RWPE2 (cell line): ENCODE measurements at regions not wholly inside any gene's neighbourhood (a gene's known extent, or its start where the extent isn't known, plus 50 kb on each side); places are given as distances from the start of the nearest gene placed in this dataset.

ENCODE experiments used
- ATAC-seq: fragments of 200-7000 bp; cut with Tn5 transposase; 3 replicates; pipeline ENCODE4 v1.9.1; 2021; ENCODE audit warnings: low read depth
- DNase-seq: peaks from one replicate; pipeline ENCODE4 v3.0.0-alpha.2; 2020; ENCODE audit warnings: low spot score
- H3K27ac ChIP-seq: fragments of 450-650 bp; 2 replicates; pipeline ENCODE4 v1.5.1; 2017; ENCODE audit warnings: mild to moderate bottlenecking; ENCODE audit not compliant: poor library complexity, severe bottlenecking
- H3K27me3 ChIP-seq: fragments of 250-450 bp; sonication (Bioruptor Pico); 2 replicates; pipeline ENCODE4 v1.5.1; 2021; ENCODE audit warnings: mild to moderate bottlenecking, moderate library complexity; ENCODE audit not compliant: insufficient read depth, poor library complexity, severe bottlenecking
- H3K36me3 ChIP-seq: fragments of 250-450 bp; sonication (Bioruptor Pico); 2 replicates; pipeline ENCODE4 v1.5.1; 2020; ENCODE audit warnings: low read depth, mild to moderate bottlenecking, moderate library complexity
- H3K4me1 ChIP-seq: fragments of 250-450 bp; sonication (Bioruptor Pico); 2 replicates; pipeline ENCODE4 v1.5.1; 2021; ENCODE audit warnings: mild to moderate bottlenecking, moderate library complexity; ENCODE audit not compliant: insufficient read depth, poor library complexity, severe bottlenecking
- H3K4me3 ChIP-seq: fragments of 250-450 bp; sonication (Bioruptor Pico); 2 replicates; pipeline ENCODE4 v1.5.1; 2021; ENCODE audit warnings: mild to moderate bottlenecking, moderate library complexity; ENCODE audit not compliant: severe bottlenecking
- H3K9me3 ChIP-seq: fragments of 250-450 bp; sonication (Bioruptor Pico); 2 replicates; pipeline ENCODE4 v1.5.1; 2021; ENCODE audit warnings: mild to moderate bottlenecking, moderate library complexity; ENCODE audit not compliant: severe bottlenecking
- TF ChIP-seq, protein P1 (sequence below): fragments of 450-650 bp; IDR thresholded peaks from one replicate; pipeline ENCODE4 v1.5.1; 2017; ENCODE audit warnings: mild to moderate bottlenecking, moderate library complexity; ENCODE audit not compliant: poor library complexity, severe bottlenecking

DNA sequence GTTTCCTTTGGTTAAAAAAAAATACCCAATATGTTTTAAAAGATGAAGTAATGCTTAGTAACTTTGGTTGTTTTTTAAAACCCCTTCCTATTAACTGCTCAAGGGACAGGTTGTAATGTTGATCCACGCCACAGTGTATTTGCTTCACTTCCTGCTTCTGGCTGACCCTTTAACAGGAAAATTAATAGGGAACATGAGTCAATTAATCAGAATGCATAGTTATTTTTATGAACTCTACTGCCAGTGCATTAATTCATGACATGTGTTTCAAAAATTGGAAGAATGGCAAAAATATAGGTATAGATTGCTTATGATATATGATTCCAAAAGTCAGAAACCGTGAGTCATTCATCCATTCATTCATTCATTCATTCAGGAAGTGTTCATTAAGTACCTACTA is 204.8 kb downstream of the SETD4 start:
- Histone ChIP-seq H3K4me1 (no peaks in the 10 kb centered on the region), H3K27ac (no peak overlapping the region), H3K9me3 (no peaks in the 10 kb centered on the region), H3K27me3 (no peaks in the 10 kb centered on the region), H3K4me3 (no peak overlapping the region), H3K36me3 (no peaks in the 10 kb centered on the region)
- DNase-seq, result no peak
- ATAC-seq, result no peak
- TF ChIP-seq, protein P1, sequence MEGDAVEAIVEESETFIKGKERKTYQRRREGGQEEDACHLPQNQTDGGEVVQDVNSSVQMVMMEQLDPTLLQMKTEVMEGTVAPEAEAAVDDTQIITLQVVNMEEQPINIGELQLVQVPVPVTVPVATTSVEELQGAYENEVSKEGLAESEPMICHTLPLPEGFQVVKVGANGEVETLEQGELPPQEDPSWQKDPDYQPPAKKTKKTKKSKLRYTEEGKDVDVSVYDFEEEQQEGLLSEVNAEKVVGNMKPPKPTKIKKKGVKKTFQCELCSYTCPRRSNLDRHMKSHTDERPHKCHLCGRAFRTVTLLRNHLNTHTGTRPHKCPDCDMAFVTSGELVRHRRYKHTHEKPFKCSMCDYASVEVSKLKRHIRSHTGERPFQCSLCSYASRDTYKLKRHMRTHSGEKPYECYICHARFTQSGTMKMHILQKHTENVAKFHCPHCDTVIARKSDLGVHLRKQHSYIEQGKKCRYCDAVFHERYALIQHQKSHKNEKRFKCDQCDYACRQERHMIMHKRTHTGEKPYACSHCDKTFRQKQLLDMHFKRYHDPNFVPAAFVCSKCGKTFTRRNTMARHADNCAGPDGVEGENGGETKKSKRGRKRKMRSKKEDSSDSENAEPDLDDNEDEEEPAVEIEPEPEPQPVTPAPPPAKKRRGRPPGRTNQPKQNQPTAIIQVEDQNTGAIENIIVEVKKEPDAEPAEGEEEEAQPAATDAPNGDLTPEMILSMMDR, result no peak

DNA sequence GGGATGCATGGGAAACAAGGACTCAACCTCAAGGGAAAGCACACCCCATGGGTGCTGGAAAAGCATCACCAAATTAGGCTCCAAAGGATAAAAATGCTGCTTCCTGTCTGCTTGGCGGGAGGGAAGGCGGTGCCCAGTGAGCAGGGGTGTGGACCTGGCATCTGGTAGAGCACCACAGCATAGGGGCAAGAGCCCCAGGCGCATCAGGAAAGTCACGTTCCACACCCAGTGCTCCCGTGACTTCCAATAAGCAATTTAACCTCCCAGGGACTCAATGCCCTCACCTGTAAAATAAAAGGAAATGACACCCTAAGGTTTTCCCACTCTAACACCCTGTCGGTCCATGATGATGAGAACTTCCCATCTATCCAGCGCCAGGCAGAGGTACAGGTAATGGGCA is 206.0 kb downstream of the SETD4 start:
- TF ChIP-seq, protein P1, result no peak
- no peaks in the 10 kb centered on the region for H3K4me1 ChIP-seq
- H3K4me3 ChIP-seq, result no peak overlapping the region
- no peaks in the 10 kb centered on the region for H3K27me3 ChIP-seq
- no peak overlapping the region for H3K27ac ChIP-seq
- ATAC-seq (no peak), DNase-seq (no peak)
- no peaks in the 10 kb centered on the region for H3K36me3 ChIP-seq
- no peaks in the 10 kb centered on the region for H3K9me3 ChIP-seq

DNA sequence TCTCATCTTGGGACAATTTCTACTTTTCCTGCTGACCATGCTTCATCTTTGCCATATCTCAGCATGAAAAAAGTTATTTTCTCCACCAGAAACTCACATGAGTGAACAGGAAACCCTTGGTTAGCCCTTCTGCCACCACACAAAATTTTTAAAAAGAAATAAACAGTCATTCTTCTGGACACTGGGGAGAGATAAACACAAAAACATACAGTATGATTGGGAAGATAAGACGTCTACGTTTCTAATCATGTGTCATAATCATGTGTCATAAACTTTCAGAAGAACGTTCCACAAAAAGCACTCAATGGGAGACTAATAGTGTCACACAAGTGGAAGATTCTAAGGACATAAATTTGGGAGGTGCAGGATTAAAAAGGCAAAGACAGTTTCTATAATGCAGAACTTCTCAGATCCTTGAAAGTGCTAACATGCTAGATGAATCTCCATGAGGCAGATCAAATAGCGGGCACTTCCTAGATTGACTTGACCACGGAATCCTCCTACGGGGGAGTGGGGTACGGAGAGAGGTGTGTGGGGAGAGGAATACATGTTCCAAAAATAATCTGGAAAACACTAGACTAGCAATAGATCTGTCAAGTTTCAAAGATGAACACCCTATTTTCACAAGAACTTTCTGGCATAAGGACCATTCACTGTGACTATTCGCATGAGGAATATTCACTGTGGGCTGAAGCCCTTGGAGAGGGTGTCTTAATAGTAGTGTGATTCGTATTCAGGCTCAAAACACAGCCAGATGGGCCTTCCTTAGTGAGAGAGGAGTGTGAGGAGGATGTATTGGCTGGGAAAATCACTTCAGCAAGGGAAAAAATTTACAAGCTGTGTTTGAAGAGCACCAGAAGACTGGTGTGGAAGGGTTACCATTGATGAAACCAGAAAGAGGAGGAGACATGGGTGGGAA is 206.7 kb downstream of the SETD4 start:
- Histone ChIP-seq H3K9me3 (no peaks in the 10 kb centered on the region), H3K4me1 (no peaks in the 10 kb centered on the region), H3K27me3 (no peaks in the 10 kb centered on the region), H3K4me3 (no peak overlapping the region), H3K27ac (no peak overlapping the region), H3K36me3 (no peaks in the 10 kb centered on the region)
- ATAC-seq, result no peak
- DNase-seq, result no peak
- TF ChIP-seq, protein P1, result no peak

DNA sequence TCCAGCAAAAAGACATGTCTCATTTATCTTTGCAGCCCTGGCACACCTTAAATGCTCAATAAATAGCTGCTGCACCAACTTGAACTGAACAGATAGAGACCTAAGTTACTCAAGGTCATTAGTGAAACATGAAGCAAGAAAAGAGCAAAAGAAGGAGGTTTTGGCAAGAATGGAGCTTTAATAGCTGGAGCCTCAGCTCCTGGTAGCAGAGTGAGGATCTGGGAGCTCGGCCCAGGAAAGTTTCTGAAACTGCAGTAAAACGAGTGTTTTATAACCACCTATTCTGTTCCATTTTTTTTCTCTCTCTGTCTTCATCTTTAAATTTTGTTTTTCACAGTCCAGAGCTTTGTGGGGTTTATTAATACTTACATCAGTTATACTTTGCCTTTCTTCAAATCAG is 207.5 kb downstream of the SETD4 start:
- no peaks in the 10 kb centered on the region for H3K4me1 ChIP-seq
- no peaks in the 10 kb centered on the region for H3K27me3 ChIP-seq
- DNase-seq, result no peak
- H3K4me3 ChIP-seq, result no peak overlapping the region
- TF ChIP-seq, protein P1, result no peak
- no peaks in the 10 kb centered on the region for H3K9me3 ChIP-seq
- no peaks in the 10 kb centered on the region for H3K36me3 ChIP-seq
- no peak for ATAC-seq
- no peak overlapping the region for H3K27ac ChIP-seq

DNA sequence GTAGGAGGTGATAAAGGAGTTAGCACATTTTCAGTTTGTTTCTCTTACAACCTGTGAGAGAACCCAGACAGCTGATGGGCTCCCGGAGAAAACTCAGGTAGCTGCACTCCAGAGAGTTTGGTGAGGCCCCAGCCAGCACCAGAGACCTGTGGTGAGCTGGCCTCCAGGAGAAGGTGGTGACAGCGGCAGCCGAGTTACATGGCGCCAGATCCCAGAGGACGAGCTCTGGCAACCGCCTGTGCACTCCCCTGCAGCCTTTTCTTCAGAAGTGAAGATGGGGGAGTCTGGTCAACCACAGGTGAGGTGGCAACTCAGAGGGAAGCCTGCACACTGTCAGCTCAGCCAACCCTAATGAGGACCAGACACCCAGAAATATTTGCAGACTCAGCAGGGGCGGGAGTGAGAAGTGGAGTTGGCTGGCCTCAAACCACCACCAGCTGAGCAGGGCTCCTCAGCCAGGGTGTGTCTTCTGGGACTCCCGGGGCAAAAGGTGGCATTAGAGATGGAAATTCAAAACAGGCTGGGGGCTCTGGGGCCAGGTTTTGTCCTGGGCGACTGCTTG is 209.7 kb downstream of the SETD4 start:
- no peak for ATAC-seq
- H3K9me3 ChIP-seq, result no peaks in the 10 kb centered on the region
- no peaks in the 10 kb centered on the region for H3K36me3 ChIP-seq
- TF ChIP-seq, protein P1, result no peak
- no peaks in the 10 kb centered on the region for H3K4me1 ChIP-seq
- no peaks in the 10 kb centered on the region for H3K27me3 ChIP-seq
- no peak for DNase-seq
- H3K27ac ChIP-seq, result no peak overlapping the region
- H3K4me3 ChIP-seq, result no peak overlapping the region
